HEK293 (cell line): ENCODE measurements at regions not wholly inside any gene's neighbourhood (a gene's known extent, or its start where the extent isn't known, plus 50 kb on each side); places are given as distances from the start of the nearest gene placed in this dataset.

ENCODE experiments used
- CTCF ChIA-PET: fragments of 350-600 bp; formaldehyde crosslinking; extraction: SDS; loops from one replicate; lab custom pipeline; 2021; ENCODE audit warnings: antibody characterized with exemption; lab: Yijun Ruan, JAX
- POLR2A ChIA-PET: fragments of 300-600 bp; formaldehyde crosslinking; extraction: SDS; loops from one replicate; lab custom pipeline; 2020; ENCODE audit warnings: antibody characterized with exemption, inconsistent platforms; lab: Yijun Ruan, JAX
- H3K27ac ChIP-seq: fragments of 200-500 bp; sonication (Bioruptor generic); 2 replicates; pipeline ENCODE4 v1.5.1; 2014; ENCODE audit warnings: low read depth, low read length, control low read depth, inconsistent platforms; ENCODE audit errors: extremely low read depth
- H3K36me3 ChIP-seq, 2 experiments: fragments of 200-500 bp in 1 of 2; sonication (Bioruptor generic) in 1 of 2; 1 replicate in 1 of 2; 2 replicates in 1 of 2; pipeline ENCODE4 v1.5.1; 2014 to 2017; ENCODE audit warnings: inconsistent platforms in 2 of 2, low read length in 2 of 2; ENCODE audit not compliant: control insufficient read depth in 2 of 2, insufficient read depth in 1 of 2
- H3K4me1 ChIP-seq: fragments of 200-500 bp; sonication (Bioruptor generic); 2 replicates; pipeline ENCODE4 v1.5.1; 2014; ENCODE audit warnings: mild to moderate bottlenecking, low read length, inconsistent platforms; ENCODE audit not compliant: control insufficient read depth, insufficient read depth
- H3K4me3 ChIP-seq: 2 replicates; pipeline ENCODE4 v1.5.1; 2011; ENCODE audit warnings: low read depth, mild to moderate bottlenecking, control low read depth, low read length, moderate library complexity
- H3K9me3 ChIP-seq: fragments of 200-500 bp; sonication (Bioruptor generic); 2 replicates; pipeline ENCODE4 v1.5.1; 2014; ENCODE audit warnings: low read depth, low read length, inconsistent platforms; ENCODE audit not compliant: control insufficient read depth, insufficient read depth
- KLF10 ChIP-seq: fragments of 450-650 bp; IDR thresholded peaks from 2 replicates; pipeline ENCODE4 v1.5.1; 2018; ENCODE audit warnings: missing biosample characterization, mild to moderate bottlenecking, missing genetic modification characterization
- REPIN1 ChIP-seq: fragments of 450-650 bp; formaldehyde crosslinking; IDR thresholded peaks from 2 replicates; pipeline ENCODE4 v1.5.1; 2017; ENCODE audit warnings: missing biosample characterization, missing genetic modification characterization, low read depth
- ZBTB7A ChIP-seq: fragments of 450-650 bp; formaldehyde crosslinking; IDR thresholded peaks from 2 replicates; pipeline ENCODE4 v1.5.1; 2016; ENCODE audit warnings: low read depth, missing biosample characterization, missing genetic modification characterization
- ZNF112 ChIP-seq: fragments of 450-650 bp; formaldehyde crosslinking; IDR thresholded peaks from 2 replicates; pipeline ENCODE4 v1.5.0; 2017; ENCODE audit warnings: missing biosample characterization, missing genetic modification characterization
- ZNF121 ChIP-seq: fragments of 450-650 bp; formaldehyde crosslinking; IDR thresholded peaks from 2 replicates; pipeline ENCODE4 v1.5.1; 2016; ENCODE audit warnings: missing biosample characterization, missing genetic modification characterization
- ZNF132 ChIP-seq: fragments of 450-650 bp; formaldehyde crosslinking; IDR thresholded peaks from 2 replicates; pipeline ENCODE4 v1.5.1; 2017; ENCODE audit warnings: missing biosample characterization, missing genetic modification characterization, borderline replicate concordance
- ZNF157 ChIP-seq: fragments of 450-650 bp; formaldehyde crosslinking; IDR thresholded peaks from 2 replicates; pipeline ENCODE4 v1.5.1; 2016; ENCODE audit warnings: missing biosample characterization, missing genetic modification characterization
- ZNF175 ChIP-seq: fragments of 450-650 bp; formaldehyde crosslinking; IDR thresholded peaks from 2 replicates; pipeline ENCODE4 v1.5.1; 2016; ENCODE audit warnings: missing biosample characterization, missing genetic modification characterization
- ZNF184 ChIP-seq: fragments of 450-650 bp; IDR thresholded peaks from 2 replicates; pipeline ENCODE4 v1.5.1; 2018; ENCODE audit warnings: missing biosample characterization, mild to moderate bottlenecking, missing genetic modification characterization
- ZNF2 ChIP-seq: fragments of 450-650 bp; formaldehyde crosslinking; IDR thresholded peaks from 2 replicates; pipeline ENCODE4 v1.5.1; 2016; ENCODE audit warnings: missing biosample characterization, missing genetic modification characterization
- ZNF311 ChIP-seq: fragments of 450-650 bp; formaldehyde crosslinking; IDR thresholded peaks from 2 replicates; pipeline ENCODE4 v1.5.1; 2017; ENCODE audit warnings: missing biosample characterization, missing genetic modification characterization, borderline replicate concordance
- ZNF426 ChIP-seq: fragments of 450-650 bp; formaldehyde crosslinking; IDR thresholded peaks from 2 replicates; pipeline ENCODE4 v1.5.1; 2017; ENCODE audit warnings: missing biosample characterization, missing genetic modification characterization, mild to moderate bottlenecking, inconsistent platforms, moderate library complexity
- ZNF449 ChIP-seq: fragments of 450-650 bp; formaldehyde crosslinking; IDR thresholded peaks from 2 replicates; pipeline ENCODE4 v1.5.1; 2017; ENCODE audit warnings: missing biosample characterization, mild to moderate bottlenecking, missing genetic modification characterization, moderate library complexity
- ZNF521 ChIP-seq: fragments of 450-650 bp; formaldehyde crosslinking; IDR thresholded peaks from 2 replicates; pipeline ENCODE4 v1.5.1; 2017; ENCODE audit warnings: missing biosample characterization, mild to moderate bottlenecking, missing genetic modification characterization
- ZNF555 ChIP-seq: fragments of 450-650 bp; formaldehyde crosslinking; conservative IDR thresholded peaks from 2 replicates; pipeline ENCODE4 v1.5.1; 2017; ENCODE audit warnings: missing biosample characterization, mild to moderate bottlenecking, missing genetic modification characterization, inconsistent platforms
- ZNF558 ChIP-seq: fragments of 450-650 bp; formaldehyde crosslinking; IDR thresholded peaks from 2 replicates; pipeline ENCODE4 v1.5.1; 2016; ENCODE audit warnings: missing biosample characterization, missing genetic modification characterization
- ZNF707 ChIP-seq: fragments of 450-650 bp; formaldehyde crosslinking; IDR thresholded peaks from 2 replicates; pipeline ENCODE4 v1.5.1; 2016; ENCODE audit warnings: missing biosample characterization, missing genetic modification characterization
- ZNF768 ChIP-seq: fragments of 450-650 bp; formaldehyde crosslinking; IDR thresholded peaks from 2 replicates; pipeline ENCODE4 v1.5.1; 2018; ENCODE audit warnings: missing biosample characterization, mild to moderate bottlenecking, missing genetic modification characterization
- TF ChIP-seq, protein P1 (sequence below): fragments of 450-650 bp; formaldehyde crosslinking; IDR thresholded peaks from 2 replicates; pipeline ENCODE4 v1.5.1; 2016; ENCODE audit warnings: missing biosample characterization, missing genetic modification characterization
- TF ChIP-seq, protein P2 (sequence below): fragments of 450-650 bp; IDR thresholded peaks from 2 replicates; pipeline ENCODE4 v1.5.1; 2018; ENCODE audit warnings: missing biosample characterization, mild to moderate bottlenecking, missing genetic modification characterization
- TF ChIP-seq, protein P3 (sequence below): fragments of 450-650 bp; formaldehyde crosslinking; IDR thresholded peaks from 2 replicates; pipeline ENCODE4 v1.5.1; 2016; ENCODE audit warnings: missing biosample characterization, missing genetic modification characterization
- TF ChIP-seq, protein P4 (sequence below): fragments of 450-650 bp; formaldehyde crosslinking; IDR thresholded peaks from 2 replicates; pipeline ENCODE4 v1.5.1; 2016; ENCODE audit warnings: missing biosample characterization, missing genetic modification characterization

DNA sequence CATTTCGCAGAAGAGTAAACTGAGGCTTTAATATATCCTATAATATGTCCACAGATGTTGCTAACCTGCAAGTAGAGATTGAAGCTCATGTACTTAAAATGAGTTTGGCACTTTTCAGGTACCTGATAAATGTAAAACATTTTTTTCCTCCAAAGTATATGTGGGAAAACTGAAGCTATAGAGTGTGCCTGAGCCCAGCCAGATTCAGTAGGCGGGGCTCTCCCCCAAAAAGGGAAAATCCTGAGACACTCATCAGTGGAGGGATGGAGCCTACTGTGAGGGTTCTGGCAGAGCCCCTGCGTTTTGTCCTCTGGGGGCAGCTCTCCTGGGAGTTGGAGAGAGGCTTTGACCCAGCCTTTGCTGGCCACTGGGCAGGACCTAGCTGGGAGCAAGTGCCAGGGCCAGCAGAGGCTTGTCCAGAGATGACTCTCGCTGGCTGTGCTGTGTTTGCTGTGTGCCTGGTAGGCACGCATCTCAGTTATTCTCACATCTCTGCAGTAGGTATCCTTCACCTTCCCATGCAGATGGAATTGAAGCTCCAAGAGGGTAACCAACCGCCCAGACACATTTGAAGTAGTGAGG, 81.1 kb upstream of the SPRY4 start:
- POLR2A ChIA-PET: no interaction called here
- H3K36me3 ChIP-seq: no peaks in the 10 kb centered on the region
- no peak overlapping the region for H3K4me3 ChIP-seq
- H3K9me3 ChIP-seq: no peaks in the 10 kb centered on the region
- TF ChIP-seq ZNF558: no peak
- peak; percentile 91 for TF ChIP-seq ZNF449 (tag by site-specific recombination)
- no peak overlapping the region for H3K27ac ChIP-seq
- H3K4me1 ChIP-seq: no peaks in the 10 kb centered on the region
- CTCF ChIA-PET: interaction anchor here (0.5 to 1.2 kb wide), 4 partner anchors 85 to 308 kb away, joined by 3 to 4 read pairs (median 3); no protein-coding TSS in a partner anchor

DNA sequence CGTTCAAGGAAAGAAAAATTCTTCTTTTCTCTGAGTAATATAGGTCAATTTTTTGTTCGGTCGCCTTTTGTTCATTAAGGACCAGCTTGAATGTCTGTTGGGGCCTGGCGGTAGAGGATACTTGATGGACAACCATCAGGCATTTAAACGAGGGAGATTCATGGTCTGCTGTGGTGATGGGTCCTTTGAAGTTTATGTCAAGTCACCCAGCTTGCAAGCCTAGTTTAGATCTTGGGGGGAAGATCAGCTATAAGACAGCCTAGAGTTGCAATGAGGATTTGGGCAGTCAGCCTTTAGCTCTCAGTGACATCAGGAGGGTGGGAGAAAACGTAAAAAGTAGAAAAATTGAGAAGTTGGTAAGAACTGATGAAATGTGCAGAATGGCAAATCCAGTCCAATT, 80.2 kb upstream of the SPRY4 start:
- no peak for TF ChIP-seq ZNF132 (tag by site-specific recombination)
- no peak for TF ChIP-seq ZNF2 (tag by site-specific recombination)
- no peak for TF ChIP-seq ZNF121
- no peak for TF ChIP-seq REPIN1 (tag by site-specific recombination)
- no peak for TF ChIP-seq ZNF555 (tag by site-specific recombination)
- no peak for TF ChIP-seq ZNF707 (tag by site-specific recombination)
- no peak for TF ChIP-seq ZNF112
- TF ChIP-seq, protein P1, sequence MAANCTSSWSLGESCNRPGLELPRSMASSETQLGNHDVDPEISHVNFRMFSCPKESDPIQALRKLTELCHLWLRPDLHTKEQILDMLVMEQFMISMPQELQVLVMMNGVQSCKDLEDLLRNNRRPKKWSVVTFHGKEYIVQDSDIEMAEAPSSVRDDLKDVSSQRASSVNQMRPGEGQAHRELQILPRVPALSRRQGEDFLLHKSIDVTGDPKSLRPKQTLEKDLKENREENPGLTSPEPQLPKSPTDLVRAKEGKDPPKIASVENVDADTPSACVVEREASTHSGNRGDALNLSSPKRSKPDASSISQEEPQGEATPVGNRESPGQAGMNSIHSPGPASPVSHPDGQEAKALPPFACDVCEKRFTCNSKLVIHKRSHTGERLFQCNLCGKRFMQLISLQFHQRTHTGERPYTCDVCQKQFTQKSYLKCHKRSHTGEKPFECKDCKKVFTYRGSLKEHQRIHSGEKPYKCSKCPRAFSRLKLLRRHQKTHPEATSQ: no peak
- no peak for TF ChIP-seq ZBTB7A (tag by site-specific recombination)
- TF ChIP-seq, protein P2, sequence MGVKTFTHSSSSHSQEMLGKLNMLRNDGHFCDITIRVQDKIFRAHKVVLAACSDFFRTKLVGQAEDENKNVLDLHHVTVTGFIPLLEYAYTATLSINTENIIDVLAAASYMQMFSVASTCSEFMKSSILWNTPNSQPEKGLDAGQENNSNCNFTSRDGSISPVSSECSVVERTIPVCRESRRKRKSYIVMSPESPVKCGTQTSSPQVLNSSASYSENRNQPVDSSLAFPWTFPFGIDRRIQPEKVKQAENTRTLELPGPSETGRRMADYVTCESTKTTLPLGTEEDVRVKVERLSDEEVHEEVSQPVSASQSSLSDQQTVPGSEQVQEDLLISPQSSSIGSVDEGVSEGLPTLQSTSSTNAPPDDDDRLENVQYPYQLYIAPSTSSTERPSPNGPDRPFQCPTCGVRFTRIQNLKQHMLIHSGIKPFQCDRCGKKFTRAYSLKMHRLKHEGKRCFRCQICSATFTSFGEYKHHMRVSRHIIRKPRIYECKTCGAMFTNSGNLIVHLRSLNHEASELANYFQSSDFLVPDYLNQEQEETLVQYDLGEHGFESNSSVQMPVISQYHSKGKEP (tag by site-specific recombination): no peak
- no peak for TF ChIP-seq ZNF184 (tag by site-specific recombination)
- TF ChIP-seq ZNF768: no peak
- no peak for TF ChIP-seq ZNF426 (tag by site-specific recombination)
- no peak for TF ChIP-seq ZNF157 (tag by site-specific recombination)
- TF ChIP-seq KLF10: no peak
- TF ChIP-seq, protein P3, sequence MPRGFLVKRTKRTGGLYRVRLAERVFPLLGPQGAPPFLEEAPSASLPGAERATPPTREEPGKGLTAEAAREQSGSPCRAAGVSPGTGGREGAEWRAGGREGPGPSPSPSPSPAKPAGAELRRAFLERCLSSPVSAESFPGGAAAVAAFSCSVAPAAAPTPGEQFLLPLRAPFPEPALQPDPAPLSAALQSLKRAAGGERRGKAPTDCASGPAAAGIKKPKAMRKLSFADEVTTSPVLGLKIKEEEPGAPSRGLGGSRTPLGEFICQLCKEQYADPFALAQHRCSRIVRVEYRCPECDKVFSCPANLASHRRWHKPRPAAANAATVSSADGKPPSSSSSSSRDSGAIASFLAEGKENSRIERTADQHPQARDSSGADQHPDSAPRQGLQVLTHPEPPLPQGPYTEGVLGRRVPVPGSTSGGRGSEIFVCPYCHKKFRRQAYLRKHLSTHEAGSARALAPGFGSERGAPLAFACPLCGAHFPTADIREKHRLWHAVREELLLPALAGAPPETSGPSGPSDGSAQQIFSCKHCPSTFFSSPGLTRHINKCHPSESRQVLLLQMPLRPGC (tag by site-specific recombination): no peak
- TF ChIP-seq ZNF175: no peak
- TF ChIP-seq, protein P4, sequence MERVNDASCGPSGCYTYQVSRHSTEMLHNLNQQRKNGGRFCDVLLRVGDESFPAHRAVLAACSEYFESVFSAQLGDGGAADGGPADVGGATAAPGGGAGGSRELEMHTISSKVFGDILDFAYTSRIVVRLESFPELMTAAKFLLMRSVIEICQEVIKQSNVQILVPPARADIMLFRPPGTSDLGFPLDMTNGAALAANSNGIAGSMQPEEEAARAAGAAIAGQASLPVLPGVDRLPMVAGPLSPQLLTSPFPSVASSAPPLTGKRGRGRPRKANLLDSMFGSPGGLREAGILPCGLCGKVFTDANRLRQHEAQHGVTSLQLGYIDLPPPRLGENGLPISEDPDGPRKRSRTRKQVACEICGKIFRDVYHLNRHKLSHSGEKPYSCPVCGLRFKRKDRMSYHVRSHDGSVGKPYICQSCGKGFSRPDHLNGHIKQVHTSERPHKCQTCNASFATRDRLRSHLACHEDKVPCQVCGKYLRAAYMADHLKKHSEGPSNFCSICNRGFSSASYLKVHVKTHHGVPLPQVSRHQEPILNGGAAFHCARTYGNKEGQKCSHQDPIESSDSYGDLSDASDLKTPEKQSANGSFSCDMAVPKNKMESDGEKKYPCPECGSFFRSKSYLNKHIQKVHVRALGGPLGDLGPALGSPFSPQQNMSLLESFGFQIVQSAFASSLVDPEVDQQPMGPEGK (tag by site-specific recombination): no peak
- TF ChIP-seq ZNF521 (tag by site-specific recombination): no peak
- TF ChIP-seq ZNF311 (tag by site-specific recombination): no peak
- ChIA-PET POLR2A (no interaction called here), CTCF (interaction anchor here (0.8 to 1.2 kb wide), 3 partner anchors 86 to 145 kb away, joined by 3 read pairs; no protein-coding TSS in a partner anchor)
- Histone ChIP-seq H3K4me3 (no peak overlapping the region), H3K4me1 (no peaks in the 10 kb centered on the region), H3K9me3 (no peaks in the 10 kb centered on the region), H3K27ac (no peak overlapping the region), H3K36me3 (no peaks in the 10 kb centered on the region)
